ENCODE measurements at regions not wholly inside any gene's neighbourhood (a gene's known extent, or its start where the extent isn't known, plus 50 kb on each side); places are given as distances from the start of the nearest gene placed in this dataset.

DNA sequence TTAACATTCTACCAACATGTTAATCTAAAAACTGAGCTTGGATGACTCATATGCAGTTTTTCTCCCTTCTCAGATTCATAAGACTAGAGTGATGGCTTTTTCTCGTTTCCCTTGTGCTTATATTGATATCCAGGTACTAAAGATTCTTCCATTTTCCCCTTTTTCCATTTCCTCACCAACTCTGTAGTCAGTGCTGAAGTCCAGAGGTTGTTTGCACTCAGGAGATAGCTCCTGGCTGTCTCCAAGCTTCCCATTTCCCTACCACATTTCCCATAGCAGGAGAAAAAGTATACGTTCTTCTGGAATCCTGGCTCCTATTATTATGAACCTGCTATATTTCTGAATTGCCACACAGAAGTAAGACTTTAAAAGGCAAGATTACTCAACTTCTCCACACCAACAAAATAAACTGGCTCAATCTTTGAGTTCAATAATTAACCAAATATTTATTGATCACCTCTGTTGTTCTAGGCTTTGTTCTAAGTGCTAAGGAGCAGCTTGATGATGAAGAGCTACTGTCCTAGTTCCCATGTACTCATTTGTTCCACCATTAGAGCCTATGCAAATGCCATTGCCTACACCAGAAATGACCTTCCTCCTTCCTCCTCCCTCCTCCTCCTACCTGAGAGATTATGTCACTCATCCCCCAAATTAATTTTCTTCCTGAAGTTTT, 454.4 kb upstream of the RPS6KA3 start (continued):
- TF ChIP-seq SIN3A (IDR thresholded peaks at IDR 0.05; ENCODE audit: borderline replicate concordance in 2 of 2, control insufficient read depth in 1 of 2, low read depth in 2 of 2, low read length in 2 of 2) (no peak), CTCFL (IDR thresholded peaks at IDR 0.05; ENCODE audit: borderline replicate concordance, insufficient read depth, low read depth, low read length, poor library complexity, severe bottlenecking) (no peak), MED1 (CRISPR knock-in tag; IDR thresholded peaks at IDR 0.05; ENCODE audit: borderline replicate concordance) (no peak), ZBTB7A (IDR thresholded peaks at IDR 0.05; ENCODE audit: borderline replicate concordance, control insufficient read depth, low read depth, low read length) (no peak), RBM39 (optimal IDR thresholded peaks at IDR 0.05; ENCODE audit: low read depth, low read length) (no peak), DMBX1 (CRISPR knock-in tag; IDR thresholded peaks at IDR 0.05; ENCODE audit: borderline replicate concordance) (no peak), CHD4 (IDR thresholded peaks at IDR 0.05; ENCODE audit: insufficient read depth, insufficient replicate concordance, low read depth, low read length, poor library complexity, severe bottlenecking) (no peak)
- TF ChIP-seq, protein P1, sequence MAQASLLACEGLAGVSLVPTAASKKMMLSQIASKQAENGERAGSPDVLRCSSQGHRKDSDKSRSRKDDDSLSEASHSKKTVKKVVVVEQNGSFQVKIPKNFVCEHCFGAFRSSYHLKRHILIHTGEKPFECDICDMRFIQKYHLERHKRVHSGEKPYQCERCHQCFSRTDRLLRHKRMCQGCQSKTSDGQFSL (CRISPR knock-in tag; IDR thresholded peaks at IDR 0.05), result no peak
- TF ChIP-seq, protein P1 (tag; IDR thresholded peaks at IDR 0.05), result no peak

Data from K562 (cell line).